ENCODE measurements at regions not wholly inside any gene's neighbourhood (a gene's known extent, or its start where the extent isn't known, plus 50 kb on each side); places are given as distances from the start of the nearest gene placed in this dataset.

- TF ChIP-seq ESRRG (CRISPR knock-in tag; IDR thresholded peaks at IDR 0.05): no peak
- TF ChIP-seq GLIS3 (CRISPR knock-in tag; IDR thresholded peaks at IDR 0.05): no peak
- TF ChIP-seq PATZ1 (CRISPR knock-in tag; IDR thresholded peaks at IDR 0.05; ENCODE audit: borderline replicate concordance): no peak
- no peak for TF ChIP-seq RARB (CRISPR knock-in tag; IDR thresholded peaks at IDR 0.05)
- TF ChIP-seq ZFP3 (CRISPR knock-in tag; IDR thresholded peaks at IDR 0.05): no peak
- no peak for TF ChIP-seq BACH2 (CRISPR knock-in tag; IDR thresholded peaks at IDR 0.05; ENCODE audit: borderline replicate concordance)
- no peak for TF ChIP-seq POU6F1 (CRISPR knock-in tag; IDR thresholded peaks at IDR 0.05; ENCODE audit: borderline replicate concordance, low read depth)
- no peak for TF ChIP-seq CREB5 (CRISPR knock-in tag; IDR thresholded peaks at IDR 0.05; ENCODE audit: low read depth)
- no peak for TF ChIP-seq ARNTL (CRISPR knock-in tag; IDR thresholded peaks at IDR 0.05; ENCODE audit: borderline replicate concordance, low read depth)
- no peak for TF ChIP-seq ZC3H10 (CRISPR knock-in tag; IDR thresholded peaks at IDR 0.05)
Observed at GRCh38 chr5:123810746-123811340, 298.9 kb downstream of the CSNK1G3 start.
